Type B pancreatic cell (in vitro differentiated cells): ENCODE measurements at regions not wholly inside any gene's neighbourhood (a gene's known extent, or its start where the extent isn't known, plus 50 kb on each side); places are given as distances from the start of the nearest gene placed in this dataset.
"Not testable (repeated sequence)": the region's sequence is repeated elsewhere in the genome, so short reads cannot be mapped to it uniquely, and the experiment has no call there.

Experiments
- DNase-seq: peaks from one replicate; pipeline ENCODE4 v3.0.0; 2021; ENCODE audit warnings: mixed read lengths; ENCODE audit not compliant: unreplicated experiment; ENCODE audit errors: extremely low spot score
- H3K27ac Mint-ChIP-seq: 2 replicates; pipeline ENCODE4 v1.8.0; 2021; ENCODE audit warnings: mild to moderate bottlenecking, mixed read lengths
- H3K27me3 Mint-ChIP-seq: 2 replicates; pipeline ENCODE4 v1.8.0; 2021; ENCODE audit warnings: mixed read lengths
- H3K36me3 Mint-ChIP-seq: 2 replicates; pipeline ENCODE4 v1.8.0; 2021; ENCODE audit warnings: mixed read lengths
- H3K4me1 Mint-ChIP-seq: one replicate; pipeline ENCODE4 v1.8.0; 2021; ENCODE audit warnings: mixed read lengths; ENCODE audit not compliant: unreplicated experiment
- H3K4me3 Mint-ChIP-seq: 2 replicates; pipeline ENCODE4 v1.8.0; 2021; ENCODE audit warnings: mild to moderate bottlenecking, mixed read lengths
- H3K9me3 Mint-ChIP-seq: 2 replicates; pipeline ENCODE4 v1.8.0; 2021; ENCODE audit warnings: mixed read lengths
- TF ChIP-seq, protein P1 (sequence below): fragments of 200-600 bp; sonication (generic); conservative IDR thresholded peaks from 2 replicates; pipeline ENCODE4 v1.5.0; 2021; ENCODE audit warnings: antibody characterized with exemption, mild to moderate bottlenecking

DNA sequence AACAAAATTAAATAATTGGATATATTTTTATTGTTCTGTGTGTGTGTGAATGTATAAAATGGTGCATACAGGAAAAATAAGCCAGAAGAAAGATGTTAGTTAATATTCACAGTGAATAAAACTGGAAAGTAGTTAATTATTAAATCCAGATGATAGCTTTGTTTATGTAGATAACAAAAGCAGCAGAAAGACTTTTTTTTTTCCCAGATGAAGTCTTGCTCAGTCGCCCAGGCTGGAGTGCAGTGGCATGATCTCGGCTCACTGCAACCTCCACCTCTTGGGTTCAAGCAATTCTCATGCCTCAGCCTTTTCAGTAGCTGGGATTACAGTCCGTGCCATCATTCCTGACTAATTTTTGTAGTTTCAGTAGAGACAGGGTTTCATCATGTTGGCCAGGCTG, 140.1 kb downstream of the ZNF486 start:
- H3K36me3 Mint-ChIP-seq = no peaks in the 10 kb centered on the region
- H3K4me1 Mint-ChIP-seq = no peaks in the 10 kb centered on the region
- no peaks in the 10 kb centered on the region for H3K9me3 Mint-ChIP-seq
- no peaks in the 10 kb centered on the region for H3K27me3 Mint-ChIP-seq
- no peak overlapping the region for H3K27ac Mint-ChIP-seq
- TF ChIP-seq, protein P1, sequence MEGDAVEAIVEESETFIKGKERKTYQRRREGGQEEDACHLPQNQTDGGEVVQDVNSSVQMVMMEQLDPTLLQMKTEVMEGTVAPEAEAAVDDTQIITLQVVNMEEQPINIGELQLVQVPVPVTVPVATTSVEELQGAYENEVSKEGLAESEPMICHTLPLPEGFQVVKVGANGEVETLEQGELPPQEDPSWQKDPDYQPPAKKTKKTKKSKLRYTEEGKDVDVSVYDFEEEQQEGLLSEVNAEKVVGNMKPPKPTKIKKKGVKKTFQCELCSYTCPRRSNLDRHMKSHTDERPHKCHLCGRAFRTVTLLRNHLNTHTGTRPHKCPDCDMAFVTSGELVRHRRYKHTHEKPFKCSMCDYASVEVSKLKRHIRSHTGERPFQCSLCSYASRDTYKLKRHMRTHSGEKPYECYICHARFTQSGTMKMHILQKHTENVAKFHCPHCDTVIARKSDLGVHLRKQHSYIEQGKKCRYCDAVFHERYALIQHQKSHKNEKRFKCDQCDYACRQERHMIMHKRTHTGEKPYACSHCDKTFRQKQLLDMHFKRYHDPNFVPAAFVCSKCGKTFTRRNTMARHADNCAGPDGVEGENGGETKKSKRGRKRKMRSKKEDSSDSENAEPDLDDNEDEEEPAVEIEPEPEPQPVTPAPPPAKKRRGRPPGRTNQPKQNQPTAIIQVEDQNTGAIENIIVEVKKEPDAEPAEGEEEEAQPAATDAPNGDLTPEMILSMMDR = no peak
- DNase-seq = no peak
- H3K4me3 Mint-ChIP-seq = no peak overlapping the region

DNA sequence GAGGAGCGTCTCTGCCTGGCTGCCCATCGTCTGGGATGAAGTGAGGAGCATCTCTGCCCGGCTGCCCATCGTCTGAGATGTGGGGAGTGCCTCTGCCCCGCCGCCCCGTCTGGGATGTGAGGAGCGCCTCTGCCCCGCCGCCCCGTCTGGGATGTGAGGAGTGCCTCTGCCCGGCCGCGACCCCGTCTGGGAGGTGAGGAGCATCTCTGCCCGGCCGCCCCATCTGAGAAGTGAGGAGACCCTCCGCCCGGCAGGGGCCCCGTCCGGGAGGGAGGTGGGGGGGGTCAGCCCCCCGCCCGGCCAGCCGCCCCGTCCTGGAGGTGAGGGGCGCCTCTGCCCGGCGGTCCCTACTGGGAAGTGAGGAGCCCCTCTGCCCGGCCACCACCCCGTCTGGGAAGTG, 129.3 kb downstream of the ZNF486 start:
- not testable (repeated sequence) for H3K27ac Mint-ChIP-seq, H3K27me3 Mint-ChIP-seq, H3K36me3 Mint-ChIP-seq, H3K4me1 Mint-ChIP-seq, DNase-seq, H3K4me3 Mint-ChIP-seq, H3K9me3 Mint-ChIP-seq

DNA sequence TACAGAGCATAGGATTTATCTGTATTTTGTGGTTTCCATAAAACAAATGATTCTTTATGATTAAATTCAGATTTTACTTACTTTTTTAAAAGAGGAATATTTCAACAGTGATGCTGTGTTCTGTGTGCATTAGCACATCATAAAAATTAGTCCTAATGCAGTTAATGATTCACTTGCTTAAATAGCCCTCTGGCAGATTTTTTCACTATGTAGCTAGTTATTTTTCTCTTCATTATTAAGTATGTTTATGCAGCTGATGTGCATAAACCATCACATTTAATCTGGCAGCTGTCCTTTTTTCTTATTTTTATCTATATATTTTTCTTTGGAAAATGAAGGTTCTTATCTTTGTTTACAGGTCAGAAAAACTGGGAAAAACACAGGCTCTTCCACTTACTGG, 127.2 kb downstream of the ZNF486 start:
- H3K9me3 Mint-ChIP-seq = no peaks in the 10 kb centered on the region
- H3K4me3 Mint-ChIP-seq = no peak overlapping the region
- no peaks in the 10 kb centered on the region for H3K36me3 Mint-ChIP-seq
- no peak overlapping the region for H3K27ac Mint-ChIP-seq
- TF ChIP-seq, protein P1 = no peak
- H3K27me3 Mint-ChIP-seq = no peaks in the 10 kb centered on the region
- H3K4me1 Mint-ChIP-seq = no peaks in the 10 kb centered on the region
- DNase-seq = no peak

DNA sequence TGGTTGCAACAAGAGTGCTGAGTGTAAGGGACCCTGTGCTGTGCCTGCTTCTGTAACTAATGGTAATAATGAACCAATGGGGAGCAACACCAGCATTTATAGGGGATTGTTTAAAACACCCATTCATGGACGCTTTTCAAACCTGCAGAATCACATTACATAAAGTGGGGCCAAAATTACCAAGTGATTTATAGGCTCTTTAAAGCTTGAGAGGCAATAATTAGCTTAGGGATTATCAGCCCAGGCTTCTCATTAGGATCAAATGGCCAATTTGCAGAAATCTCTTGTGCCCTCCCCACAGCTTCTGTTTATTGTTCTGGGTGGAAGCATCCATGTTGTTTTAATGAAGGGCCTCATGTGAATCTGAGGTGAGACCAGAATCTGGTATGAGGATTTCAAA, 125.5 kb downstream of the ZNF486 start:
- not testable (repeated sequence) for DNase-seq, H3K27ac Mint-ChIP-seq, H3K36me3 Mint-ChIP-seq, H3K4me1 Mint-ChIP-seq, H3K9me3 Mint-ChIP-seq, H3K27me3 Mint-ChIP-seq, H3K4me3 Mint-ChIP-seq

DNA sequence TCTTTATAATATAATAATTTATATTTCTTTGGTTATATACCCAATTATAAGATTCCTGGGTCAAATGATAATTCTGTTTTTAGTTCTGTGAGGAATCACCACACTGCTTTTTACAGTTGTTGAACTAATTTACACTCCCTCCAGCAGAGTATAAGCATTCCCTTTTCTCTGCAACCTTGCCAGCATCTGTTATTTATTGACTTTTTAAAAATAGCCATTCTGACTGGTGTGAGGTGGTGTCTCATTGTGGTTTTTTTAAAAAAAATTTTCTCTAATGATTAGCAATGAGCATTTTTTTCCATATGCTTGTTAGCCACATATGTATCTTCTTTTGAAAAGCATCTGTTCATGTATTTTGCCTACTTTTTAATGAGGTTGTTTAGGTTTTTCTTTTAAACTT, 122.2 kb downstream of the ZNF486 start:
- no peaks in the 10 kb centered on the region for H3K9me3 Mint-ChIP-seq
- H3K27ac Mint-ChIP-seq = no peak overlapping the region
- H3K27me3 Mint-ChIP-seq = no peaks in the 10 kb centered on the region
- H3K4me1 Mint-ChIP-seq = no peaks in the 10 kb centered on the region
- DNase-seq = no peak
- TF ChIP-seq, protein P1 = no peak
- H3K36me3 Mint-ChIP-seq = no peaks in the 10 kb centered on the region
- no peak overlapping the region for H3K4me3 Mint-ChIP-seq

DNA sequence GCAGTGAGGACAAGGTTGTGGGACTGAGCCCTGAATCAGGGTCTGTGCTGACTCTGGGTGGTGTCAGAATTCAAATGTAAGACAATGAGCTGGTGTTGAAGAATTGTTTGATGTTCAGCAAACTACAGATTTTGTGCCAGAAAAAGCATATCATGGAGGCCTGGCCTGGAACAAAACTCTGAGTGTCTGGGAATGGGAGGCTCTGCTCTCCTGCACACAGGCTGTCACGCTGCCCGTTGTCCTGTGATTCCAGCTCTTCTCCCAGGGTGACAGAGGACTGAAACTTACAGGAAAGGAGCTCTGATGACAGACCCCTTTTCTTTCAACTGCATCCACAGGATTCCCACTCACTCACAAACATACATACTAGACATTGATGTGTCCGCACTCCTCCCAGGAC, 120.1 kb downstream of the ZNF486 start:
- H3K27ac Mint-ChIP-seq = no peak overlapping the region

DNA sequence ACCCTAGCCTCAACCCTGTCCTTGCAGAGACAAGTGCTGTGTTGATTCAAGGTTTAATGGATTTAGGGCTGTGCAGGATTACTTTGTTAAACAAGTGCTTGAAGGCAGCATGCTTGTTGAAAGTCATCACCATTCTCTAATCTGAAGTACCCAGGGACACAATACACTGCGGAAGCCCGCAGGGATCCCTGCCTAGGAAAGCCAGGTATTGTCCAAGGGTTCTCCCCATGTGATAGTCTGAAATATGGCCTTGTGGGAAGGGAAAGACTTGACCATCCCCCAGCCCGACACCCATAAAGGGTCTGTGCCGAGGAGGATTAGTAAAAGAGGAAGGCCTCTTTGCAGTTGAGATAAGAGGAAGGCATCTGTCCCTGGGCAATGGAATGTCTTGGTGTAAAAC, 118.9 kb downstream of the ZNF486 start:
- H3K36me3 Mint-ChIP-seq, H3K9me3 Mint-ChIP-seq, H3K27me3 Mint-ChIP-seq, DNase-seq, H3K4me1 Mint-ChIP-seq, H3K4me3 Mint-ChIP-seq, H3K27ac Mint-ChIP-seq: not testable (repeated sequence)

More for the DNA sequence above, 120.1 kb downstream of the ZNF486 start:
- Mint-ChIP-seq H3K36me3 (no peaks in the 10 kb centered on the region), H3K4me3 (no peak overlapping the region), H3K9me3 (no peaks in the 10 kb centered on the region), H3K27me3 (no peaks in the 10 kb centered on the region), H3K4me1 (no peaks in the 10 kb centered on the region)
- no peak for DNase-seq
- TF ChIP-seq, protein P1 = no peak
